Activated CD4-positive, alpha-beta T cell treated with anti-CD3 and anti-CD28 coated beads for 24 hours (primary cell): ENCODE measurements at regions not wholly inside any gene's neighbourhood (a gene's known extent, or its start where the extent isn't known, plus 50 kb on each side); places are given as distances from the start of the nearest gene placed in this dataset.

ENCODE experiments used
- DNase-seq, 2 donors: peaks; one replicate each; pipeline ENCODE4 v3.0.0-alpha.2; 2020; ENCODE audit warnings: low read depth in 2 of 2

GRCh38 chr20:24273251-24273650 is 196.2 kb upstream of the SYNDIG1 start:
- DNase-seq: no peak

DNA sequence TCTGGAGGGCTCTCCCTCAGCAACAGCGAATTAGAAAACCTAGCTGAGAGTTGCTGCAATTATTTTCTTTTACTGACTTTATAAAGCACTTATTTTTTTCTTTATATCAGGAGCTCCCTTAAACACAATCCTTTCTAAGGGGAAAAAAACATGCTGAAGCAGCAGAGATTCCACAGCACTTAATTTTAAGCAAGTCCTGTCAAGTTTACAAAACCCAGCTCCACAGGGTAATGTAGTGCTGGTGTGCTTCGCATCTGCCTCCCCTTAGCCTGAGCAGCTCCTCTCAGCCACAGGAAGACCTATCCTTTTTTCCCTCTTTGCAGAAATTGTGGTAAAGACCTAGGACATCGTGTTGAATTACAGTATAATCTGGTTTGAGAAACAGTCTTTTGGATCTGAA is 208.1 kb upstream of the SYNDIG1 start:
- DNase-seq: no peak

- DNase-seq: no peak
Observed at GRCh38 chr20:24257171-24257570, 212.3 kb upstream of the SYNDIG1 start.

DNA sequence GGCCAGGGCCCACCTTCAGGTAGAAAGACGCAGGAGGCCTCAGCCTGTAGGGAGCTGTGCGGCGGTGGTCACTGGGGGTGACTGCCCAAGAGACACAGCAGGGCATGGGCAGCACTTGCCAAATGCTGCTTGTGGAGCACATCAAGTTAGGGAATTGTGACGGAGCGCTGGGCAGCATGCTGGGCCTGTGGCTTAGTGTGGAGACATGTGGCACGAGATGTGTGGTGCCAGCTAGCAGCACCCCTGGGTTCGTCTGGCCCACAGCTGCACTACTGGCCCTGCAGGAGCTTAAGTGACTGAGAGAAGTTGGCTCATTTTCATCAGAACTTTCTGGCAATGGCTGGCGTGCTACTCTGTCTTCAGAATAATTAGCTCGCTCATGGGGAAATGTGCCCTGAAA is 213.1 kb upstream of the SYNDIG1 start:
- no peak for DNase-seq

DNA sequence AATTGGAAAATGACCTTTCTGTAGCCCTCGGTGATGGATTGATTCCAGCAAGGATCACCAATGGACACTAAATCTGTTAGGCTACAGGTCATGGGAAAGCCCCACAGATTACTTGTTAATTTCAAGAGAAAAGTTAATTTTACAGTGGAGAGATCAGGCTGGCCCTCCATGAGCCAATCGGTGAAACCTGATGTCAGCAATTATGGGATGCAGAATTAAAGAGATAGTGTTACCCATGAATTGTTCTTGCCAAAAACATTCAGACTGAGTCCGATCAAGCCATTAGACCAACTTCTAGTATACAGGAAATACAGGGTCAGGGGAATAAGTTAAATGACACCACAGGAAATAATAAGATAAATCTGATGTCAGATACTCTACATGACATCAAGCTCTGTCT is 214.9 kb upstream of the SYNDIG1 start:
- no peak for DNase-seq

DNA sequence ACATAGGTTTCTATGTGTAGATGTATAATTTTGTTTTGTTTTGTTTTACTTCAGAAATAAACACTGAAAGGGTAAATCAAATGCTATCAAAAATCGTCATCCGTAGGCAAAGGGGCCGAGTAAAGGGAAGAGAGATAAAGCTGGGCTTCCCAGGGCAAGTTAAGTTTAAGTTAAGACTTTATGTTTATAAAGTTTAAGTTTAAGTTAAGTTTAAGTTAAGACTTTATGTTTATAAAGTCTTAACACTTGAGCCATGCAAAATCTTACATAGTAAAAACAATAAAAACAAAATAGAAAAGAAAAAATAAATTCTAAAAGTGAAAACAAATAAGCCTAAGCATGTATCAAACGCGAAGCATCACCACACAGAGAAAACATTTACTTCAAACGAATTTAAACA is 216.1 kb upstream of the SYNDIG1 start:
- DNase-seq: no peak

GRCh38 chr20:24245094-24245493 is 224.3 kb upstream of the SYNDIG1 start:
- no peak for DNase-seq

DNA sequence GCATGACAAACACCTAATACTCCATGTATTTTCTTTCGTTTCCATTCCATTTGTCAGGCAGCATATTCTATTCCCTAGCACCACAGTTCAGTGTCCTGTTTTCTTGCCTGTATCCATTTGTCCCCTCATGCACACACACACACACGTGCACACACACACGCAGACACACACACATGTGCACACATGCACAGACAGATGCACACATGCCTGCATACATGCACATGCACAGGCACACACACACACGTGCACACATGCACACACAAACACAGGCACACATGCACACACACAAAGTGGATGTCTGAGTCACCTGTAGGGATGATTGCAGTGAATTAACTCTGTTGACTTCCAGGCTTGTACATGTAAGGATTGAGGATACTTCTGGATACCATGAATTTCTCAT is 226.7 kb upstream of the SYNDIG1 start:
- DNase-seq: no peak

- DNase-seq: no peak
Observed at GRCh38 chr20:24241466-24241865, 228.0 kb upstream of the SYNDIG1 start.

DNA sequence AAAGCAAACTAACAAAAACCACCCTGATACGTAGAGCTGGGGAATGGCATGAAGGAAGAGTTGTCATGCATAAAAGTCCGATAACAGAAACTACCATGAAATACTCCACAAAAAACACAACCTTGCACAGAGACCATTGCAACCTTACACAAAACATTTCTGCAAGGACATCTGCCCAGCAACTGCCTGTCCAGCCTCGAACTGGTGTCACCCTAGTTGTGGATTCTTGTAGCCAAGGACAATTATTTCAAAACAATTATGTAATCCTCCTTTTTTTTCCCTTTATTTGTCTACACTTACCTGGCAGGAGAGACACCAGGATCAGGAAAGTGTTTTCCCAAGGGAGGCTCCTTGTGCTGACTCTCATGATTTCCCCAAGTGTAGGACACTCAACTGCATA is 232.5 kb upstream of the SYNDIG1 start:
- DNase-seq: no peak

- DNase-seq: no peak
Observed at GRCh38 chr20:24236201-24236600, 233.2 kb upstream of the SYNDIG1 start.

GRCh38 chr20:24235296-24236175 is 233.9 kb upstream of the SYNDIG1 start:
- DNase-seq: no peak

DNA sequence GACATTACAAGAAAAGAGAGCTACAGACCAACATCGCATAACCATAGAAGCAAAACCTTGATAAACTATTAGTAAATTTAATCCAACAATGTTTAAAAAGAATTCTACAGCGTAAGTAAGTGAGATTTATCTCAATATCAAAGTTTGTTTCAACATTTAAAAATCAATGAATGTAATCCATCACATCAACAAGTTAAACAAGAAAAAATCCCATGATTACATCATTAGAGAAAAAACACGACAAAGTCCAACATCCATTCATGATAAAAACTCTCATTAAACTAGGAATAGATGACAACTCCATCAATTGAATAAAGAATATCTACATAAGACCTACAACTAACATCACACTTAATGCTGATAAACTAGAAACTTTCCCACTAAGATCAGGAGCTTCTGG is 239.0 kb upstream of the GGTLC1 start:
- no peak for DNase-seq

DNA sequence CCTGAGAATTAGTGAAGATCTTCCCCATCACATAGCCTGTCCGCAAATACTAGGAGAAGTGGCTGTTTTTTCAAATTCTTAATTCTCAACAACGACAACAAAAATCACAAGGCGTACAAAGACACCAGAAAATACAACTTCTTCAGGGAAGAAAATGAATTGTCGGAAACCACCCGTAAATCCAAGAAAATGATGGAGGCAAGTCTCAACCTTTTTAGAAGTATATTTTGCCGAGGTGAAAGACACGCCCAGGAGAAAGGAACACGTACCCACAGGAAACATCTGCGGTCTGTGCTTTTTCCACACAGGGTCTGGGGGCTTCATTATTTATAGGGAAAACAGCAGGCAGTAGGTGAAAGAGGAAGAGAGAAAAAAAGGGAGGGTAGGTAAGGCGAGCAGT is 223.9 kb upstream of the GGTLC1 start:
- no peak for DNase-seq

- DNase-seq: no peak
Observed at GRCh38 chr20:24211972-24212371, 223.4 kb upstream of the GGTLC1 start.

DNA sequence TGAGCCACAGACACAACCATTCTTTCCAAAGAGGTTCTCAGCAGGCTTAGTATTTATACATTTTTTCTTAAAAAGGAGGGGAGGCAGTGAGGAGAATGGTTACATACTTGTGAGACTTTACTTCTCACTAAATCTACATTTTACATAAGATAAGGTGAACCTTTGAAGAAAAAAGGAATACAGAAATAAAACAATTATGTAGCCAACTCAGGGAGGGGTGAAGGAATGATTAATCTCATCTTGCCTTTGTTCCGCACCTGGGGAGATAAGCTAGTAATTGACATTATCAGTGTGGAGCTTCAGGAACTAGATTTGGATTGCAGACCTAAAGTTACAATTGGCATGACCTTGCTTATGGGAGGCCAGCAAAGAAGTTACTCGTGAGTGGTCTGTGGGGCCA is 221.8 kb upstream of the GGTLC1 start:
- DNase-seq: no peak

DNA sequence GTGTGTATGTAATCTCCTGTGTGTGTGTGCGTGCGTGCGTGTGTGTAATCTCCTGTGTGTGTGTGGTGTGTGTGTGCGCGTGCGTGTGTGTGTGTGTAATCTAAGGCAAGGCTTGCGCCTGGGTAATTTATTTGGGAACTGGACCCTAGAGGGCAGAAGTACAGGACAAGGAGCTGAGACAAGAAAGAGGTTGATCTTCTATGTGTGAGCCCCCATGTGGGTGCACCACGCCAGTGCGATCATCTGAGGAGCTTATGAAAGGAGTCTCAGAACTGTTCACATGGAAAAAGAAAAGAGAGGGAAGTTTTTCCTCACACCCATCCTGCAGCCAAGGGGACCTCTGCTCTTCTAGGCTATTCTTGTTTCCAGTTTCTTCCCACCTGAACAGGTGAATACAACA is 220.1 kb upstream of the GGTLC1 start:
- no peak for DNase-seq

DNA sequence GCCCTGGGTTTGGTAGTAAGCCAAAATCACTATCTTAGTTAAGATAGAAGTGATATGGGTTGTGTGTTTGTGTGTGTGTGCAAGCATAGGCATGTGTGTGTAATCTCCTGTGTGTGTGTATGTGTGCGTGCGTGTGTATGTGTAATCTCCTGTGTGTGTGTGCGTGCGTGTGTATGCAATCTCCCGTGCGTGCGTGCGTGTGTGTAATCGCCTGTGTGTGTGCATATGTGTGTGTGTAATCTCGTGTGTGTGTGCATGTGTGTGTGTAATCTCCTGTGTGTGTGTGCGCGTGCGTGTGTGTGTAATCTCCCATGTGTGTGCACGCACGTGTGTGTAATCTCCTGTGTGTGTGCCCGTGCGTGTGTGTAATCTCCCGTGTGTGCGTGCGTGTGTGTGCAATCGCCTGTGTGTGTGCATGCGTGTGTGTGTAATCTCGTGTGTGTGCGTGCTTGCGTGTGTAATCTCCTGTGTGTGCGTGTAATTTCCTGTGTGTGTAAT is 219.3 kb upstream of the GGTLC1 start:
- DNase-seq: no peak

DNA sequence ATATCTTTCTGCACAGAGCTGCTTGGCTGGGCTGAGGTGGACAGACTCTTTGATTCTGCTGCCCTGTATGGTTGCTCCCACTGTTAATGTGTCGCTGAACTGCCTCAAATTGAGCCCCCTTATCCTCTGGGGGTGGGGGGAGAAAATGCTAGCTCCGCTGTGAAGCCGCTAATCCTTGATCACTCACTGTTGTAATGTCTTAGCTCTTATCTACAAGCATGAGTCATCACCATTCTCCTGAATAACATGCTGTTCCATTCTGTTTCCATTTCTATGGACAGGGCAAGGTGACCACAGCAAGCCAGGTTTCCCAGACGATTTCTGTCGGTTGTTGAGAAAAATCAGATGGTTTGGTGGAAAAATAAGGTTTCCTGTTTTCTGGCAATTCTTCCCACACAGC is 218.4 kb upstream of the GGTLC1 start:
- no peak for DNase-seq

- no peak for DNase-seq
Observed at GRCh38 chr20:24203526-24204183, 215.1 kb upstream of the GGTLC1 start.

- DNase-seq: no peak
Observed at GRCh38 chr20:24199501-24199900, 210.9 kb upstream of the GGTLC1 start.

DNA sequence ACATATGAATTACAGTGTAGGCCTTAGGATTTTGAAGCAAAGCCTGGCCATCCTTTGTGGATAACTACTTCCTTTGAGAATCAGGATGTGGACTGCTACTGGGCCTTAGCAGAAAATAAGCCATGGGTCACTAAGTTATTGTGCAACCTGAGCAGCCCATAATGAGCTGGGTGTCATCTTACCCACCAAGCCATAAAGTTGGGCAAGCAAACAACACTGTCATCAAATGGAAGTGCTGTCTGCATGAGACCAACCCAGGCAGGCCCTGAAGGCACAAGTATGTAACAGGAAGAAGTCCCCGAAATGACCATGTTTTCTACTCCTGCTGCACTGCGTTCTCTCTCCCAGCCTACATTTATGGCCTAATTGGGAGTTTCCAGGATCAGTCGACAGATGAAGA is 205.6 kb upstream of the GGTLC1 start:
- no peak for DNase-seq

DNA sequence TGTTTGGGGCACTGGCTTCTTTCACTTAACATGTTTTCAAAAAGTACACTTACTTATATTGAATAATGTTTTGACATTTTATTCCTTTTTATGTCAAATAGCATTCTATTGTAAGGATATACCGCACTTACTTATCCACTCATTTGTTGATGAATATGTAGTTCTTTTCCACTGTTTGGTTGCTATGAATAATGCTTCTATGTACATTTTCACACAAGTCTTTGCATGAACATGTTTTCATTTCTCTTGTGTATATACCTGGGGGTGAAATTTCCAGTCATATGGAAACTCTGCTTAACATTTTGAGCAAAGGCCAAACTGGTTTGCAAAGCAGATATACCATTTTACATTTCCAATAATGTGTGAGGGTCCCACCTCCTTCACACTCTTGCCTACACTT is 202.3 kb upstream of the GGTLC1 start:
- DNase-seq: no peak
